OCI-LY3 (cell line): ENCODE measurements at regions not wholly inside any gene's neighbourhood (a gene's known extent, or its start where the extent isn't known, plus 50 kb on each side); places are given as distances from the start of the nearest gene placed in this dataset.

ENCODE experiments used
- H2AFZ ChIP-seq: fragments of 200-600, 300-600 bp; shearing (Covaris generic); 2 replicates; pipeline ENCODE4 v1.6.0; 2014; ENCODE audit warnings: antibody characterized with exemption, low read depth, low read length
- H3K27ac ChIP-seq: fragments of 200-600, 300-600 bp; sonication (generic); 2 replicates; pipeline ENCODE4 v1.5.1; 2014; ENCODE audit warnings: mild to moderate bottlenecking, low read length, moderate library complexity, mixed read lengths
- H3K27me3 ChIP-seq: fragments of 200-600, 300-600 bp; sonication (generic); 2 replicates; pipeline ENCODE4 v1.6.1; 2014; ENCODE audit warnings: low read depth, low read length, mixed read lengths
- H3K36me3 ChIP-seq: fragments of 200-600, 300-600 bp; sonication (generic); replicated peaks from 2 replicates; pipeline ENCODE3; 2014; ENCODE audit warnings: low read depth, low read length, mixed read lengths
- H3K4me1 ChIP-seq: fragments of 300-600, 200-600 bp; sonication (generic); 2 replicates; pipeline ENCODE4 v1.6.1; 2014; ENCODE audit warnings: low read length, mixed read lengths
- H3K4me2 ChIP-seq: fragments of 200-600, 300-600 bp; sonication (generic); 2 replicates; pipeline ENCODE4 v1.6.1; 2014; ENCODE audit warnings: low read length, mixed read lengths
- H3K4me3 ChIP-seq: fragments of 300-600, 200-600 bp; sonication (generic); 2 replicates; pipeline ENCODE4 v1.5.1; 2014; ENCODE audit warnings: antibody characterized with exemption, mild to moderate bottlenecking, low read length, moderate library complexity
- H3K79me2 ChIP-seq: fragments of 300-600, 200-600 bp; shearing (Covaris generic); 2 replicates; pipeline ENCODE4 v1.6.1; 2014; ENCODE audit warnings: mild to moderate bottlenecking, low read length, mixed read lengths
- H3K9ac ChIP-seq: fragments of 300-600, 200-600 bp; shearing (Covaris generic); 2 replicates; pipeline ENCODE4 v1.6.0; 2014; ENCODE audit warnings: mild to moderate bottlenecking, low read length, moderate library complexity
- H3K9me3 ChIP-seq: fragments of 200-600, 300-600 bp; shearing (Covaris generic); 2 replicates; pipeline ENCODE4 v1.6.1; 2014; ENCODE audit warnings: low read length, mixed read lengths; ENCODE audit not compliant: insufficient read depth
- H4K20me1 ChIP-seq: fragments of 200-600, 300-600 bp; sonication (generic); 2 replicates; pipeline ENCODE4 v1.6.1; 2016; ENCODE audit warnings: low read length, mixed read lengths; ENCODE audit not compliant: insufficient read depth
- CTCF ChIP-seq: fragments of 200-600, 300-600 bp; sonication (generic); IDR thresholded peaks from 2 replicates; pipeline ENCODE4 v1.5.1; 2014; ENCODE audit warnings: antibody characterized with exemption, low read length, low read depth
- EZH2phosphoT487 ChIP-seq: fragments of 200-600 bp; shearing (Covaris generic); IDR thresholded peaks from 2 replicates; pipeline ENCODE4 v1.6.1; 2018; ENCODE audit warnings: antibody characterized with exemption, mixed run types, low read depth

GRCh38 chrX:130987241-130987640 lies 70.9 kb upstream of the ARHGAP36 start:
- Histone ChIP-seq H3K9me3 (no peaks in the 10 kb centered on the region), H3K79me2 (no peaks in the 10 kb centered on the region), H3K4me2 (no peak overlapping the region), H3K36me3 (no peaks in the 10 kb centered on the region), H3K9ac (no peak overlapping the region), H3K4me3 (no peak overlapping the region), H2AFZ (no peak overlapping the region), H3K27ac (no peak overlapping the region), H3K27me3 (no peaks in the 10 kb centered on the region), H3K4me1 (no peaks in the 10 kb centered on the region), H4K20me1 (no peaks in the 10 kb centered on the region)
- TF ChIP-seq CTCF (no peak), EZH2phosphoT487 (no peak)

- H3K4me1 ChIP-seq = no peaks in the 10 kb centered on the region
Observed at GRCh38 chrX:130990723-130991122, 67.4 kb upstream of the ARHGAP36 start.

GRCh38 chrX:130994671-130995070 lies 63.5 kb upstream of the ARHGAP36 start:
- Histone ChIP-seq H3K9ac (no peak overlapping the region), H3K9me3 (no peaks in the 10 kb centered on the region), H3K4me2 (no peak overlapping the region), H3K36me3 (no peaks in the 10 kb centered on the region), H3K27me3 (no peaks in the 10 kb centered on the region), H3K4me3 (no peak overlapping the region), H2AFZ (no peak overlapping the region), H3K79me2 (no peaks in the 10 kb centered on the region), H3K27ac (no peak overlapping the region), H3K4me1 (no peaks in the 10 kb centered on the region), H4K20me1 (no peaks in the 10 kb centered on the region)
- TF ChIP-seq CTCF (peak; percentile 69), EZH2phosphoT487 (no peak)

More at GRCh38 chrX:130990723-130991122, 67.4 kb upstream of the ARHGAP36 start:
- no peaks in the 10 kb centered on the region for H3K9me3 ChIP-seq
- no peaks in the 10 kb centered on the region for H3K27me3 ChIP-seq
- no peaks in the 10 kb centered on the region for H4K20me1 ChIP-seq
- H3K36me3 ChIP-seq = no peaks in the 10 kb centered on the region
- no peak overlapping the region for H3K27ac ChIP-seq
- no peak overlapping the region for H3K9ac ChIP-seq
- no peak overlapping the region for H3K4me2 ChIP-seq
- TF ChIP-seq EZH2phosphoT487 (no peak), CTCF (no peak)
- H3K4me3 ChIP-seq = no peak overlapping the region
- no peak overlapping the region for H2AFZ ChIP-seq
- H3K79me2 ChIP-seq = no peaks in the 10 kb centered on the region

- H3K79me2 ChIP-seq = no peaks in the 10 kb centered on the region
- H3K9ac ChIP-seq = no peak overlapping the region
- H3K4me3 ChIP-seq = no peak overlapping the region
- no peaks in the 10 kb centered on the region for H3K27me3 ChIP-seq
- no peak overlapping the region for H2AFZ ChIP-seq
- no peak for TF ChIP-seq EZH2phosphoT487
- no peak for TF ChIP-seq CTCF
- no peak overlapping the region for H3K4me2 ChIP-seq
- no peaks in the 10 kb centered on the region for H3K36me3 ChIP-seq
- no peaks in the 10 kb centered on the region for H3K4me1 ChIP-seq
- H4K20me1 ChIP-seq = no peaks in the 10 kb centered on the region
- H3K9me3 ChIP-seq = no peaks in the 10 kb centered on the region
- no peak overlapping the region for H3K27ac ChIP-seq
Observed at GRCh38 chrX:130995439-130995838, 62.7 kb upstream of the ARHGAP36 start.
